Endothelial cell of umbilical vein (primary cell): ENCODE measurements at regions not wholly inside any gene's neighbourhood (a gene's known extent, or its start where the extent isn't known, plus 50 kb on each side); places are given as distances from the start of the nearest gene placed in this dataset.

Experiments
- BruUV-seq: library from RNA; stranded (reverse); fragments of 400-500 nt; replicated peaks from 2 replicates; lab custom pipeline; 2021; lab: Mats Ljungman, UMichigan
- CTCF ChIA-PET: fragments of 300-600, 350-600 bp; sonication (Branson Sonifier 250); formaldehyde crosslinking; loops from one replicate; lab custom pipeline; 2021; ENCODE audit warnings: antibody characterized with exemption, inconsistent platforms; lab: Charles Lee
- POLR2A ChIA-PET: fragments of 300-600, 350-600 bp; sonication (Branson Sonifier 250); formaldehyde crosslinking; loops from one replicate; lab custom pipeline; 2021; ENCODE audit warnings: antibody characterized with exemption, inconsistent platforms; lab: Charles Lee
- DNase-seq: peaks from one replicate; pipeline ENCODE4 v3.0.0-alpha.2; 2011; ENCODE audit warnings: low read depth, low spot score
- FAIRE-seq: peaks from 2 replicates; lab custom pipeline; 2011; peaks lifted over from hg19 to GRCh38; lab: Jason Lieb, UNC
- H2AFZ ChIP-seq: 2 replicates; pipeline ENCODE4 v1.6.0; 2012; ENCODE audit warnings: low read depth, low read length, control low read depth, inconsistent platforms
- H3K27ac ChIP-seq: 2 replicates; pipeline ENCODE4 v1.5.1; 2011; ENCODE audit warnings: low read depth, mild to moderate bottlenecking, control low read depth, low read length, moderate library complexity; ENCODE audit not compliant: insufficient read depth
- H3K27me3 ChIP-seq, 2 experiments: 2 replicates each; pipeline versions ENCODE4 v1.6.0 to v1.6.1; 2011; ENCODE audit warnings: low read length in 2 of 2, mixed read lengths in 1 of 2; ENCODE audit not compliant: control insufficient read depth in 2 of 2, insufficient read depth in 2 of 2
- H3K36me3 ChIP-seq, 2 experiments: 2 replicates in 1 of 2; 3 replicates in 1 of 2; pipeline ENCODE4 v1.5.1; 2011; ENCODE audit warnings: low read length in 2 of 2, mild to moderate bottlenecking in 1 of 2, moderate library complexity in 1 of 2; ENCODE audit not compliant: control insufficient read depth in 2 of 2, insufficient read depth in 2 of 2; ENCODE audit errors: extremely low read depth in 1 of 2
- H3K4me1 ChIP-seq: 3 replicates; pipeline ENCODE4 v1.5.1; 2011; ENCODE audit warnings: mild to moderate bottlenecking, low read length; ENCODE audit not compliant: control insufficient read depth, insufficient read depth; ENCODE audit errors: extremely low read depth
- H3K4me2 ChIP-seq: 2 replicates; pipeline ENCODE4 v1.6.1; 2011; ENCODE audit warnings: low read length, control low read depth, mixed read lengths; ENCODE audit not compliant: insufficient read depth
- H3K4me3 ChIP-seq, 3 experiments: fragments of 200-600 bp in 1 of 3; sonication (generic), shearing (Covaris generic) in 1 of 3; replicated peaks in 1 of 3; 2 replicates each; pipeline ENCODE4 v1.5.1; 2011 to 2016; ENCODE audit warnings: control low read depth in 3 of 3, low read length in 3 of 3, mild to moderate bottlenecking in 2 of 3, inconsistent platforms in 1 of 3, low read depth in 1 of 3, moderate library complexity in 1 of 3; ENCODE audit not compliant: insufficient read depth in 1 of 3
- H3K79me2 ChIP-seq: 2 replicates; pipeline ENCODE4 v1.6.0; 2012; ENCODE audit warnings: low read length, inconsistent platforms; ENCODE audit not compliant: control insufficient read depth, insufficient read depth
- H3K9ac ChIP-seq: replicated peaks from 2 replicates; pipeline ENCODE3; 2011; ENCODE audit warnings: low read length, control low read depth; ENCODE audit not compliant: insufficient read depth; ENCODE audit errors: extremely low read depth
- H3K9me1 ChIP-seq: replicated peaks from 3 replicates; pipeline ENCODE4 v1.6.0; 2011; ENCODE audit warnings: mild to moderate bottlenecking, low read length; ENCODE audit not compliant: control insufficient read depth, insufficient read depth; ENCODE audit errors: extremely low read depth
- H3K9me3 ChIP-seq: replicated peaks from 2 replicates; pipeline ENCODE4 v1.5.1; 2012; ENCODE audit warnings: low read length, inconsistent platforms; ENCODE audit not compliant: control insufficient read depth, insufficient read depth
- H4K20me1 ChIP-seq: replicated peaks from 2 replicates; pipeline ENCODE3; 2011; ENCODE audit warnings: mild to moderate bottlenecking, low read length; ENCODE audit not compliant: control insufficient read depth, insufficient read depth; ENCODE audit errors: extremely low read depth
- CTCF ChIP-seq, 2 donors: IDR thresholded peaks; 1 replicate in 1 of 2; 2 replicates in 1 of 2; pipeline ENCODE4 v1.5.1; 2011; ENCODE audit warnings: low read length in 2 of 2, mild to moderate bottlenecking in 2 of 2, moderate library complexity in 2 of 2, control low read depth in 1 of 2, inconsistent platforms in 1 of 2, low read depth in 1 of 2; ENCODE audit not compliant: insufficient read depth in 1 of 2; ENCODE audit errors: extremely low read depth in 1 of 2
- EZH2 ChIP-seq: IDR thresholded peaks from 2 replicates; pipeline ENCODE4 v1.6.1; 2012; ENCODE audit warnings: borderline replicate concordance, low read depth, mild to moderate bottlenecking, moderate library complexity, low read length, inconsistent platforms; ENCODE audit not compliant: severe bottlenecking
- FOS ChIP-seq: IDR thresholded peaks from 2 replicates; pipeline ENCODE4 v1.6.1; 2011; ENCODE audit warnings: mild to moderate bottlenecking, low read length, moderate library complexity, borderline replicate concordance; ENCODE audit not compliant: insufficient read depth
- GATA2 ChIP-seq: IDR thresholded peaks from 2 replicates; pipeline ENCODE4 v1.7.0; 2011; ENCODE audit warnings: low read depth, mild to moderate bottlenecking, moderate library complexity, mixed read lengths, low read length; ENCODE audit not compliant: insufficient read length, insufficient read depth
- JUN ChIP-seq: IDR thresholded peaks from 2 replicates; pipeline ENCODE4 v1.6.1; 2011; ENCODE audit warnings: borderline replicate concordance, low read depth; ENCODE audit not compliant: insufficient read length, insufficient read depth
- MAX ChIP-seq: IDR thresholded peaks from 2 replicates; pipeline ENCODE4 v1.6.1; 2011; ENCODE audit not compliant: insufficient read depth, insufficient read length
- MYC ChIP-seq: IDR thresholded peaks from one replicate; pipeline ENCODE4 v1.6.1; 2011; ENCODE audit warnings: mild to moderate bottlenecking, low read depth, low read length
- POLR2A ChIP-seq: IDR thresholded peaks from 2 replicates; pipeline ENCODE4 v1.6.1; 2012; ENCODE audit warnings: low read depth, mild to moderate bottlenecking, control low read depth, low read length
- POLR2AphosphoS5 ChIP-seq: IDR thresholded peaks from 2 replicates; pipeline ENCODE4 v1.6.1; 2012; ENCODE audit warnings: low read depth, mild to moderate bottlenecking, control low read depth, low read length, moderate library complexity; ENCODE audit not compliant: insufficient read depth
- dilution Hi-C: fragments of 300-500 bp; cut with MboI; formaldehyde crosslinking; loops from one replicate; pipeline ENCODE4 v1.15.0; 2019; ENCODE audit warnings: low sequenced_read_pairs; ENCODE audit not compliant: extremely low pct_ligation_motif_present
- intact Hi-C: fragments of 100-400 bp; cut with micrococcal nuclease; formaldehyde crosslinking; loops from one replicate; pipeline ENCODE4 v1.10.0; 2022

- Histone ChIP-seq H2AFZ (no peak overlapping the region), H3K4me1 (no peaks in the 10 kb centered on the region), H3K9ac (no peak overlapping the region), H4K20me1 (no peaks in the 10 kb centered on the region), H3K36me3 (no peaks in the 10 kb centered on the region), H3K27me3 (no peaks in the 10 kb centered on the region), H3K27ac (no peak overlapping the region), H3K79me2 (no peaks in the 10 kb centered on the region), H3K4me3 (no peak overlapping the region), H3K9me1 (no peaks in the 10 kb centered on the region), H3K9me3 (peaks cover 3% of the 10 kb centered on the region), H3K4me2 (no peak overlapping the region)
- intact Hi-C loops = no loop called here
- ChIA-PET POLR2A (no interaction called here), CTCF (no interaction called here)
- FAIRE-seq (no peak), DNase-seq (no peak)
- no TSS peak for BruUV-seq
- dilution Hi-C loops = no loop called here
- no peak for TF ChIP-seq FOS
- TF ChIP-seq CTCF (IDR thresholded peaks at IDR 0.05; ENCODE audit: extremely low read depth in 1 of 2, insufficient read depth in 1 of 2, low read depth in 1 of 2, low read length in 2 of 2) = no peak
- TF ChIP-seq POLR2A = no peak
- TF ChIP-seq MAX = no peak
- TF ChIP-seq EZH2 = no peak
Measured at GRCh38 chr1:239575113-239575512, 188.7 kb downstream of the CHRM3 start.

- H3K9ac ChIP-seq = no peak overlapping the region
- peaks cover 5% of the 10 kb centered on the region for H3K9me3 ChIP-seq
- no peaks in the 10 kb centered on the region for H3K9me1 ChIP-seq
- dilution Hi-C loops = no loop called here
- H3K27me3 ChIP-seq = no peaks in the 10 kb centered on the region
- no peaks in the 10 kb centered on the region for H4K20me1 ChIP-seq
- FAIRE-seq = no peak
- H2AFZ ChIP-seq = no peak overlapping the region
- H3K4me3 ChIP-seq = no peak overlapping the region
- no peaks in the 10 kb centered on the region for H3K36me3 ChIP-seq
- intact Hi-C loops = no loop called here
- TF ChIP-seq POLR2AphosphoS5 (no peak), FOS (no peak), EZH2 (no peak), MYC (no peak), JUN (no peak), MAX (no peak), GATA2 (no peak), POLR2A (no peak), CTCF (IDR thresholded peaks at IDR 0.05; ENCODE audit: extremely low read depth in 1 of 2, insufficient read depth in 1 of 2, low read depth in 1 of 2, low read length in 2 of 2) (no peak)
- CTCF ChIA-PET = no interaction called here
- no peak for DNase-seq
- no TSS peak for BruUV-seq
- POLR2A ChIA-PET = no interaction called here
- no peaks in the 10 kb centered on the region for H3K4me1 ChIP-seq
- no peak overlapping the region for H3K27ac ChIP-seq
- no peak overlapping the region for H3K4me2 ChIP-seq
- no peaks in the 10 kb centered on the region for H3K79me2 ChIP-seq
Measured at GRCh38 chr1:239583536-239583935, 197.2 kb downstream of the CHRM3 start.
